Hematopoietic multipotent progenitor cell treated with erythropoietin and hydrocortisone succinate and interleukin-3 and kit ligand, for 17 days (in vitro differentiated cells): ENCODE measurements at regions not wholly inside any gene's neighbourhood (a gene's known extent, or its start where the extent isn't known, plus 50 kb on each side); places are given as distances from the start of the nearest gene placed in this dataset.

ENCODE experiments used
- DNase-seq: peaks from one replicate; pipeline ENCODE4 v3.0.0-alpha.2; 2015; ENCODE audit warnings: low spot score

GRCh38 chrX:38856670-38857265 is 55.5 kb downstream of the MID1IP1 start:
- no peak for DNase-seq

GRCh38 chrX:38857736-38858523 is 56.7 kb downstream of the MID1IP1 start:
- no peak for DNase-seq

- DNase-seq, result no peak
These were observed 58.3 kb downstream of the MID1IP1 start for GRCh38 chrX:38859602-38860001.

- no peak for DNase-seq
These were observed 59.1 kb downstream of the MID1IP1 start for GRCh38 chrX:38860106-38861013.

GRCh38 chrX:38861489-38861888 is 60.2 kb downstream of the MID1IP1 start:
- DNase-seq, result no peak

- DNase-seq, result no peak
These were observed 60.8 kb downstream of the MID1IP1 start for GRCh38 chrX:38862100-38862499.

GRCh38 chrX:38864165-38864564 is 62.9 kb downstream of the MID1IP1 start:
- no peak for DNase-seq

GRCh38 chrX:38868321-38868720 is 67.1 kb downstream of the MID1IP1 start:
- no peak for DNase-seq

GRCh38 chrX:38868941-38869401 is 67.7 kb downstream of the MID1IP1 start:
- no peak for DNase-seq

GRCh38 chrX:38870361-38870895 is 69.2 kb downstream of the MID1IP1 start:
- DNase-seq, result no peak

GRCh38 chrX:38871129-38872029 is 70.1 kb downstream of the MID1IP1 start:
- no peak for DNase-seq

GRCh38 chrX:38877366-38877765 is 76.1 kb downstream of the MID1IP1 start:
- DNase-seq, result no peak

- no peak for DNase-seq
These were observed 77.5 kb downstream of the MID1IP1 start for GRCh38 chrX:38878641-38879340.

- DNase-seq, result no peak
These were observed 78.5 kb downstream of the MID1IP1 start for GRCh38 chrX:38879631-38880220.

- DNase-seq, result no peak
These were observed 79.1 kb downstream of the MID1IP1 start for GRCh38 chrX:38880296-38880854.

- DNase-seq, result no peak
These were observed 79.8 kb downstream of the MID1IP1 start for GRCh38 chrX:38881066-38881465.

- DNase-seq, result no peak
These were observed 80.5 kb downstream of the MID1IP1 start for GRCh38 chrX:38881727-38882126.

- DNase-seq, result no peak
These were observed 81.8 kb downstream of the MID1IP1 start for GRCh38 chrX:38882894-38883626.

GRCh38 chrX:38886112-38886511 is 84.9 kb downstream of the MID1IP1 start:
- no peak for DNase-seq
